HG03354 (cell line): ENCODE measurements at regions not wholly inside any gene's neighbourhood (a gene's known extent, or its start where the extent isn't known, plus 50 kb on each side); places are given as distances from the start of the nearest gene placed in this dataset.

ENCODE experiments used
- ATAC-seq: cut with Tn5 transposase; IDR thresholded peaks from one replicate; pipeline ENCODE4 v1.9.1; 2021; ENCODE audit warnings: mild to moderate bottlenecking; ENCODE audit not compliant: unreplicated experiment, poor library complexity, severe bottlenecking

- ATAC-seq = no peak
Observed at GRCh38 chr11:92411431-92411830, 186.8 kb downstream of the FAT3 start.

- ATAC-seq = peak; percentile 79
Observed at GRCh38 chr11:92413757-92414513, 189.3 kb downstream of the FAT3 start.

GRCh38 chr11:92416971-92417725 lies 192.5 kb downstream of the FAT3 start:
- ATAC-seq = no peak

- ATAC-seq = no peak
Observed at GRCh38 chr11:92423115-92424034, 198.8 kb downstream of the FAT3 start.

GRCh38 chr11:92424281-92424680 lies 199.7 kb downstream of the FAT3 start:
- ATAC-seq = no peak

GRCh38 chr11:92425127-92425526 lies 200.5 kb downstream of the FAT3 start:
- no peak for ATAC-seq

GRCh38 chr11:92432515-92432914 lies 207.9 kb downstream of the FAT3 start:
- ATAC-seq = no peak

- ATAC-seq = no peak
Observed at GRCh38 chr11:92436034-92436920, 211.7 kb downstream of the FAT3 start.

GRCh38 chr11:92439133-92439532 lies 214.5 kb downstream of the FAT3 start:
- ATAC-seq = no peak

GRCh38 chr11:92440701-92441442 lies 216.3 kb downstream of the FAT3 start:
- no peak for ATAC-seq

- ATAC-seq = no peak
Observed at GRCh38 chr11:92441443-92441726, 216.8 kb downstream of the FAT3 start.

GRCh38 chr11:92443199-92443598 lies 218.6 kb downstream of the FAT3 start:
- no peak for ATAC-seq

- ATAC-seq = no peak
Observed at GRCh38 chr11:92447586-92447985, 223.0 kb downstream of the FAT3 start.

- ATAC-seq = no peak
Observed at GRCh38 chr11:92449222-92449621, 224.6 kb downstream of the FAT3 start.

GRCh38 chr11:92449780-92450179 lies 225.2 kb downstream of the FAT3 start:
- ATAC-seq = no peak

GRCh38 chr11:92451063-92451462 lies 226.4 kb downstream of the FAT3 start:
- ATAC-seq = no peak

- peak; percentile 74 for ATAC-seq
Observed at GRCh38 chr11:92453055-92453454, 228.4 kb downstream of the FAT3 start.

GRCh38 chr11:92455210-92455790 lies 230.7 kb downstream of the FAT3 start:
- ATAC-seq = no peak
